ENCODE measurements at regions not wholly inside any gene's neighbourhood (a gene's known extent, or its start where the extent isn't known, plus 50 kb on each side); places are given as distances from the start of the nearest gene placed in this dataset.

GRCh38 chr2:23323917-23324680 lies 60.9 kb upstream of the KLHL29 start:
- H3K36me3 ChIP-seq (ENCODE audit: insufficient read depth, low read length), result no peaks in the 10 kb centered on the region
- peaks cover 5% of the 10 kb centered on the region; the same call in 1 of the 2 replicates for H4K20me1 ChIP-seq (ENCODE audit: insufficient read depth, low read length)
- no peak overlapping the region for H2AFZ ChIP-seq (ENCODE audit: low read depth, low read length)
- no peak overlapping the region for H3K27ac ChIP-seq (ENCODE audit: low read length)
- ATAC-seq (ENCODE audit: insufficient read depth, low read depth) (no peak), DNase-seq (no peak)
- H3K4me1 ChIP-seq (ENCODE audit: insufficient read depth, low read length), result no peaks in the 10 kb centered on the region
- peaks cover 3% of the 10 kb centered on the region for H3K27me3 ChIP-seq (ENCODE audit: insufficient read depth, low read length, poor library complexity)
- no peak overlapping the region for H3K9ac ChIP-seq (ENCODE audit: low read depth, low read length)
- TF ChIP-seq, protein P1, sequence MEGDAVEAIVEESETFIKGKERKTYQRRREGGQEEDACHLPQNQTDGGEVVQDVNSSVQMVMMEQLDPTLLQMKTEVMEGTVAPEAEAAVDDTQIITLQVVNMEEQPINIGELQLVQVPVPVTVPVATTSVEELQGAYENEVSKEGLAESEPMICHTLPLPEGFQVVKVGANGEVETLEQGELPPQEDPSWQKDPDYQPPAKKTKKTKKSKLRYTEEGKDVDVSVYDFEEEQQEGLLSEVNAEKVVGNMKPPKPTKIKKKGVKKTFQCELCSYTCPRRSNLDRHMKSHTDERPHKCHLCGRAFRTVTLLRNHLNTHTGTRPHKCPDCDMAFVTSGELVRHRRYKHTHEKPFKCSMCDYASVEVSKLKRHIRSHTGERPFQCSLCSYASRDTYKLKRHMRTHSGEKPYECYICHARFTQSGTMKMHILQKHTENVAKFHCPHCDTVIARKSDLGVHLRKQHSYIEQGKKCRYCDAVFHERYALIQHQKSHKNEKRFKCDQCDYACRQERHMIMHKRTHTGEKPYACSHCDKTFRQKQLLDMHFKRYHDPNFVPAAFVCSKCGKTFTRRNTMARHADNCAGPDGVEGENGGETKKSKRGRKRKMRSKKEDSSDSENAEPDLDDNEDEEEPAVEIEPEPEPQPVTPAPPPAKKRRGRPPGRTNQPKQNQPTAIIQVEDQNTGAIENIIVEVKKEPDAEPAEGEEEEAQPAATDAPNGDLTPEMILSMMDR (IDR thresholded peaks at IDR 0.05; ENCODE audit: borderline replicate concordance, extremely low read depth, low read length, poor library complexity, severe bottlenecking), result no peak
- TF ChIP-seq EZH2 (IDR thresholded peaks at IDR 0.05; ENCODE audit: borderline replicate concordance, low read depth, low read length, severe bottlenecking), result no peak
- no peaks in the 10 kb centered on the region for H3K79me2 ChIP-seq (ENCODE audit: insufficient read depth, low read length)
- H3K4me3 ChIP-seq (ENCODE audit: low read depth in 1 of 2, low read length in 2 of 2), result no peak overlapping the region
- H3K9me3 ChIP-seq (ENCODE audit: insufficient read depth, low read length, severe bottlenecking), result no peaks in the 10 kb centered on the region
- H3K4me2 ChIP-seq (ENCODE audit: insufficient read depth, low read length), result no peak overlapping the region

DNA sequence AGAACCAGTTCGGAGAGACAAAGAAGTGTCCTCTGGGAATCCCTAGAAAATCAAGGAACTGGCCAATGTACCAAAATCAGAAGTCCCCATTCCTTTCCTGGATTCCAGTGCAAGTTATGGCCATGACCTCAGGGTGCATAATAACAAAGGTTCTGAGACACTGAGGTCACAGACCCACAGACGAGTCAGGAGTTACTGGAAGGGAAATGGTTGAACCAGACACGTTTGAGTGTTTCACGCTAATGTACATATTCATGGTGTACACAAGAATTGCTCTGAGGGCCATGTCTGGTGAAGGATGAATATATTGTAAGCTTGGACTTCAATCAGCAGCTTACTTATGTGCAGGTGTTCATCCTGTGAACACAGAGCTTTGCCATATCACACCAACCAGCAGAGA lies 58.6 kb upstream of the KLHL29 start:
- Histone ChIP-seq H3K4me2 (ENCODE audit: insufficient read depth, low read length) (no peak overlapping the region), H3K9me3 (ENCODE audit: insufficient read depth, low read length, severe bottlenecking) (no peaks in the 10 kb centered on the region), H4K20me1 (ENCODE audit: insufficient read depth, low read length) (peaks cover 5% of the 10 kb centered on the region; the same call in 1 of the 2 replicates), H3K4me3 (ENCODE audit: low read depth in 1 of 2, low read length in 2 of 2) (no peak overlapping the region), H3K27me3 (ENCODE audit: insufficient read depth, low read length, poor library complexity) (no peaks in the 10 kb centered on the region), H3K27ac (ENCODE audit: low read length) (no peak overlapping the region), H3K4me1 (ENCODE audit: insufficient read depth, low read length) (no peaks in the 10 kb centered on the region), H3K36me3 (ENCODE audit: insufficient read depth, low read length) (no peaks in the 10 kb centered on the region), H3K9ac (ENCODE audit: low read depth, low read length) (no peak overlapping the region), H3K79me2 (ENCODE audit: insufficient read depth, low read length) (no peaks in the 10 kb centered on the region), H2AFZ (ENCODE audit: low read depth, low read length) (no peak overlapping the region)
- TF ChIP-seq, protein P1 (IDR thresholded peaks at IDR 0.05; ENCODE audit: borderline replicate concordance, extremely low read depth, low read length, poor library complexity, severe bottlenecking), result no peak
- no peak for TF ChIP-seq EZH2 (IDR thresholded peaks at IDR 0.05; ENCODE audit: borderline replicate concordance, low read depth, low read length, severe bottlenecking)
- DNase-seq (no peak), ATAC-seq (ENCODE audit: insufficient read depth, low read depth) (no peak)

- Histone ChIP-seq H3K4me3 (ENCODE audit: low read depth in 1 of 2, low read length in 2 of 2) (no peak overlapping the region), H3K27me3 (ENCODE audit: insufficient read depth, low read length, poor library complexity) (no peaks in the 10 kb centered on the region), H3K4me1 (ENCODE audit: insufficient read depth, low read length) (no peaks in the 10 kb centered on the region), H3K9me3 (ENCODE audit: insufficient read depth, low read length, severe bottlenecking) (no peaks in the 10 kb centered on the region), H2AFZ (ENCODE audit: low read depth, low read length) (no peak overlapping the region), H4K20me1 (ENCODE audit: insufficient read depth, low read length) (peaks cover 4% of the 10 kb centered on the region; the same call in 1 of the 2 replicates), H3K79me2 (ENCODE audit: insufficient read depth, low read length) (no peaks in the 10 kb centered on the region), H3K9ac (ENCODE audit: low read depth, low read length) (no peak overlapping the region), H3K27ac (ENCODE audit: low read length) (no peak overlapping the region), H3K36me3 (ENCODE audit: insufficient read depth, low read length) (no peaks in the 10 kb centered on the region), H3K4me2 (ENCODE audit: insufficient read depth, low read length) (no peak overlapping the region)
- DNase-seq (no peak), ATAC-seq (ENCODE audit: insufficient read depth, low read depth) (no peak)
- TF ChIP-seq, protein P1 (IDR thresholded peaks at IDR 0.05; ENCODE audit: borderline replicate concordance, extremely low read depth, low read length, poor library complexity, severe bottlenecking), result no peak
- no peak for TF ChIP-seq EZH2 (IDR thresholded peaks at IDR 0.05; ENCODE audit: borderline replicate concordance, low read depth, low read length, severe bottlenecking)
Measured at GRCh38 chr2:23327416-23327815, 57.6 kb upstream of the KLHL29 start.

All from DND-41 (cell line).